HEK293 (cell line): ENCODE measurements at regions not wholly inside any gene's neighbourhood (a gene's known extent, or its start where the extent isn't known, plus 50 kb on each side); places are given as distances from the start of the nearest gene placed in this dataset.

Experiments used
- CTCF ChIA-PET: fragments of 350-600 bp; formaldehyde crosslinking; extraction: SDS; loops from one replicate; lab custom pipeline; 2021; ENCODE audit warnings: antibody characterized with exemption; lab: Yijun Ruan, JAX
- POLR2A ChIA-PET: fragments of 300-600 bp; formaldehyde crosslinking; extraction: SDS; loops from one replicate; lab custom pipeline; 2020; ENCODE audit warnings: antibody characterized with exemption, inconsistent platforms; lab: Yijun Ruan, JAX
- H3K27ac ChIP-seq: fragments of 200-500 bp; sonication (Bioruptor generic); 2 replicates; pipeline ENCODE4 v1.5.1; 2014; ENCODE audit warnings: low read depth, low read length, control low read depth, inconsistent platforms; ENCODE audit errors: extremely low read depth
- H3K36me3 ChIP-seq, 2 experiments: fragments of 200-500 bp in 1 of 2; sonication (Bioruptor generic) in 1 of 2; 1 replicate in 1 of 2; 2 replicates in 1 of 2; pipeline ENCODE4 v1.5.1; 2014 to 2017; ENCODE audit warnings: inconsistent platforms in 2 of 2, low read length in 2 of 2; ENCODE audit not compliant: control insufficient read depth in 2 of 2, insufficient read depth in 1 of 2
- H3K4me1 ChIP-seq: fragments of 200-500 bp; sonication (Bioruptor generic); 2 replicates; pipeline ENCODE4 v1.5.1; 2014; ENCODE audit warnings: mild to moderate bottlenecking, low read length, inconsistent platforms; ENCODE audit not compliant: control insufficient read depth, insufficient read depth
- H3K4me3 ChIP-seq: 2 replicates; pipeline ENCODE4 v1.5.1; 2011; ENCODE audit warnings: low read depth, mild to moderate bottlenecking, control low read depth, low read length, moderate library complexity
- H3K9me3 ChIP-seq: fragments of 200-500 bp; sonication (Bioruptor generic); 2 replicates; pipeline ENCODE4 v1.5.1; 2014; ENCODE audit warnings: low read depth, low read length, inconsistent platforms; ENCODE audit not compliant: control insufficient read depth, insufficient read depth
- GLI4 ChIP-seq: fragments of 450-650 bp; formaldehyde crosslinking; IDR thresholded peaks from 2 replicates; pipeline ENCODE4 v1.5.1; 2016; ENCODE audit warnings: missing biosample characterization, missing genetic modification characterization
- HOXD13 ChIP-seq: sonication (generic); formaldehyde crosslinking; IDR thresholded peaks from 2 replicates; pipeline ENCODE4 v1.8.0; 2022; ENCODE audit warnings: missing genetic modification reagents, borderline replicate concordance
- OVOL3 ChIP-seq: fragments of 450-650 bp; formaldehyde crosslinking; IDR thresholded peaks from 2 replicates; pipeline ENCODE4 v1.5.1; 2016; ENCODE audit warnings: missing biosample characterization, missing genetic modification characterization
- WT1 ChIP-seq: fragments of 450-650 bp; formaldehyde crosslinking; IDR thresholded peaks from 2 replicates; pipeline ENCODE4 v1.5.1; 2016; ENCODE audit warnings: missing biosample characterization, missing genetic modification characterization
- ZBTB17 ChIP-seq: fragments of 450-650 bp; formaldehyde crosslinking; IDR thresholded peaks from 2 replicates; pipeline ENCODE4 v1.5.1; 2016; ENCODE audit warnings: missing biosample characterization, missing genetic modification characterization
- ZBTB6 ChIP-seq: fragments of 450-650 bp; formaldehyde crosslinking; IDR thresholded peaks from 2 replicates; pipeline ENCODE4 v1.5.1; 2017; ENCODE audit warnings: missing biosample characterization, missing genetic modification characterization
- ZNF114 ChIP-seq: fragments of 450-650 bp; formaldehyde crosslinking; IDR thresholded peaks from 2 replicates; pipeline ENCODE4 v1.5.0; 2017; ENCODE audit warnings: missing biosample characterization, missing genetic modification characterization
- ZNF148 ChIP-seq: fragments of 450-650 bp; formaldehyde crosslinking; IDR thresholded peaks from 2 replicates; pipeline ENCODE4 v1.5.0; 2017; ENCODE audit warnings: missing biosample characterization, missing genetic modification characterization, borderline replicate concordance
- ZNF169 ChIP-seq: fragments of 450-650 bp; formaldehyde crosslinking; IDR thresholded peaks from 2 replicates; pipeline ENCODE4 v1.5.1; 2016; ENCODE audit warnings: missing biosample characterization, missing genetic modification characterization
- ZNF174 ChIP-seq: fragments of 450-650 bp; formaldehyde crosslinking; IDR thresholded peaks from 2 replicates; pipeline ENCODE4 v1.5.0; 2017; ENCODE audit warnings: missing biosample characterization, mild to moderate bottlenecking, missing genetic modification characterization
- ZNF19 ChIP-seq: fragments of 450-650 bp; formaldehyde crosslinking; IDR thresholded peaks from 2 replicates; pipeline ENCODE4; 2016; ENCODE audit warnings: missing biosample characterization, missing genetic modification characterization, low read depth
- ZNF248 ChIP-seq: fragments of 450-650 bp; formaldehyde crosslinking; IDR thresholded peaks from 2 replicates; pipeline ENCODE4 v1.5.1; 2017; ENCODE audit warnings: missing biosample characterization, missing genetic modification characterization
- ZNF266 ChIP-seq: fragments of 450-650 bp; formaldehyde crosslinking; IDR thresholded peaks from 2 replicates; pipeline ENCODE4 v1.5.1; 2016; ENCODE audit warnings: missing biosample characterization, missing genetic modification characterization, low read depth
- ZNF302 ChIP-seq: fragments of 450-650 bp; formaldehyde crosslinking; IDR thresholded peaks from 2 replicates; pipeline ENCODE4 v1.5.1; 2016; ENCODE audit warnings: missing biosample characterization, missing genetic modification characterization, low read depth
- ZNF311 ChIP-seq: fragments of 450-650 bp; formaldehyde crosslinking; IDR thresholded peaks from 2 replicates; pipeline ENCODE4 v1.5.1; 2017; ENCODE audit warnings: missing biosample characterization, missing genetic modification characterization, borderline replicate concordance
- ZNF354C ChIP-seq: fragments of 450-650 bp; formaldehyde crosslinking; IDR thresholded peaks from 2 replicates; pipeline ENCODE4 v1.5.1; 2016; ENCODE audit warnings: missing biosample characterization, missing genetic modification characterization, low read depth, borderline replicate concordance
- ZNF366 ChIP-seq: fragments of 450-650 bp; formaldehyde crosslinking; conservative IDR thresholded peaks from 2 replicates; pipeline ENCODE4 v1.5.1; 2016; ENCODE audit warnings: missing biosample characterization, missing genetic modification characterization
- ZNF37A ChIP-seq: fragments of 450-650 bp; IDR thresholded peaks from 2 replicates; pipeline ENCODE4 v1.5.1; 2018; ENCODE audit warnings: missing biosample characterization, missing genetic modification characterization
- ZNF473 ChIP-seq: fragments of 450-650 bp; formaldehyde crosslinking; IDR thresholded peaks from 2 replicates; pipeline ENCODE4 v1.5.1; 2017; ENCODE audit warnings: missing biosample characterization, missing genetic modification characterization
- ZNF530 ChIP-seq: fragments of 450-650 bp; formaldehyde crosslinking; IDR thresholded peaks from 2 replicates; pipeline ENCODE4 v1.5.1; 2016; ENCODE audit warnings: low read depth, missing biosample characterization, missing genetic modification characterization
- ZNF555 ChIP-seq: fragments of 450-650 bp; formaldehyde crosslinking; conservative IDR thresholded peaks from 2 replicates; pipeline ENCODE4 v1.5.1; 2017; ENCODE audit warnings: missing biosample characterization, mild to moderate bottlenecking, missing genetic modification characterization, inconsistent platforms
- ZNF561 ChIP-seq: fragments of 450-650 bp; IDR thresholded peaks from 2 replicates; pipeline ENCODE4 v1.5.1; 2018; ENCODE audit warnings: missing biosample characterization, missing genetic modification characterization, borderline replicate concordance
- ZNF580 ChIP-seq: fragments of 450-650 bp; formaldehyde crosslinking; IDR thresholded peaks from 2 replicates; pipeline ENCODE4 v1.5.1; 2016; ENCODE audit warnings: missing biosample characterization, missing genetic modification characterization
- ZNF596 ChIP-seq: fragments of 450-650 bp; IDR thresholded peaks from 2 replicates; pipeline ENCODE4 v1.5.0; 2018; ENCODE audit warnings: missing biosample characterization, mild to moderate bottlenecking, missing genetic modification characterization, moderate library complexity
- ZNF621 ChIP-seq: fragments of 450-650 bp; formaldehyde crosslinking; IDR thresholded peaks from 2 replicates; pipeline ENCODE4 v1.5.1; 2017; ENCODE audit warnings: missing biosample characterization, missing genetic modification characterization
- ZNF639 ChIP-seq: fragments of 450-650 bp; formaldehyde crosslinking; IDR thresholded peaks from 2 replicates; pipeline ENCODE4 v1.5.1; 2016; ENCODE audit warnings: missing biosample characterization, missing genetic modification characterization
- ZNF658 ChIP-seq: fragments of 450-650 bp; formaldehyde crosslinking; IDR thresholded peaks from 2 replicates; pipeline ENCODE4; 2016; ENCODE audit warnings: missing biosample characterization, missing genetic modification characterization
- ZNF704 ChIP-seq: fragments of 450-650 bp; formaldehyde crosslinking; IDR thresholded peaks from 2 replicates; pipeline ENCODE4 v1.5.1; 2016; ENCODE audit warnings: missing biosample characterization, missing genetic modification characterization

GRCh38 chr1:193694741-193695140 is 508.3 kb upstream of the B3GALT2 start (continued):
- no peak for TF ChIP-seq ZNF311

- TF ChIP-seq ZNF658 (tag by site-specific recombination) (no peak), ZNF37A (tag by site-specific recombination) (no peak), ZNF366 (no peak), ZNF555 (tag by site-specific recombination) (no peak), ZNF19 (no peak), GLI4 (tag by site-specific recombination) (no peak), ZNF148 (no peak), ZNF704 (tag by site-specific recombination) (no peak), OVOL3 (no peak)
- Histone ChIP-seq H3K36me3 (no peaks in the 10 kb centered on the region), H3K4me3 (no peak overlapping the region), H3K9me3 (no peaks in the 10 kb centered on the region), H3K4me1 (no peaks in the 10 kb centered on the region), H3K27ac (no peak overlapping the region)
- CTCF ChIA-PET, result no interaction called here
- POLR2A ChIA-PET, result no interaction called here
These were observed 499.6 kb upstream of the B3GALT2 start for GRCh38 chr1:193685986-193686385.

- ChIA-PET POLR2A (no interaction called here), CTCF (interaction anchor here (1.4 kb wide), 1 partner anchor 14 kb away, joined by 3 read pairs; no protein-coding TSS in a partner anchor)
- Histone ChIP-seq H3K27ac (no peak overlapping the region), H3K9me3 (no peaks in the 10 kb centered on the region), H3K36me3 (no peaks in the 10 kb centered on the region), H3K4me1 (no peaks in the 10 kb centered on the region), H3K4me3 (no peak overlapping the region)
- no peak for TF ChIP-seq ZNF621 (tag by site-specific recombination)
- TF ChIP-seq ZNF639 (tag by site-specific recombination), result no peak
- TF ChIP-seq ZNF530 (tag by site-specific recombination), result no peak
- TF ChIP-seq ZNF596 (tag by site-specific recombination), result no peak
- no peak for TF ChIP-seq HOXD13
- TF ChIP-seq ZNF174 (tag by site-specific recombination), result no peak
- TF ChIP-seq ZNF248, result no peak
- no peak for TF ChIP-seq ZNF302 (tag by site-specific recombination)
- no peak for TF ChIP-seq ZBTB17 (tag by site-specific recombination)
- no peak for TF ChIP-seq ZNF561
- no peak for TF ChIP-seq ZNF473 (tag by site-specific recombination)
- TF ChIP-seq ZNF169, result no peak
- no peak for TF ChIP-seq ZBTB6 (tag by site-specific recombination)
- no peak for TF ChIP-seq ZNF37A (tag by site-specific recombination)
- no peak for TF ChIP-seq ZNF354C
- TF ChIP-seq WT1 (tag by site-specific recombination), result no peak
- no peak for TF ChIP-seq ZNF266 (tag by site-specific recombination)
- TF ChIP-seq ZNF580 (tag by site-specific recombination), result no peak
- no peak for TF ChIP-seq ZNF114 (tag by site-specific recombination)
- no peak for TF ChIP-seq ZNF19
These were observed 495.0 kb upstream of the B3GALT2 start for GRCh38 chr1:193681422-193681821.
